ENCODE measurements at regions not wholly inside any gene's neighbourhood (a gene's known extent, or its start where the extent isn't known, plus 50 kb on each side); places are given as distances from the start of the nearest gene placed in this dataset.

DNA sequence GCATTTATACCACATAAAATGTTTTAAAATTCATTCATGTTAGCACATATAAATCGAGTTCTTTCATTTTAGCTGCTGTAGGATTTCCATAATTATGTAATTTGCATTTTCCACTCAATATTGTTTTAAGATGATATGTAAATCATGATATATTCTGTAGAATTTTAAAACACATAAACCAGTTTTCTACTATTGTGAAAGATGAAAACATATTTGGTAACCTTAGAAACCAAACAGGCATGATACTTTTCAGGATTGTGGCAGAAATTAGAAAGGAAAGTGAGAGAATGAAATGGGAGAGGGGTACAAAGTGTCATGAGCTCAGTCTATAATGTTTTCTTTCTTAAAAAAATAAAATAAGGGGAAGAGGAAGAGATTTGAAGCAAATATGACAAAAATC lies 269.3 kb downstream of the PPP1R3A start:
- Histone ChIP-seq H3K9me3 (ENCODE audit: control insufficient read depth in 2 of 2, low read length in 2 of 2) (no peaks in the 10 kb centered on the region), H3K4me1 (ENCODE audit: control insufficient read depth, insufficient read depth, low read length) (no peaks in the 10 kb centered on the region), H3K27ac (ENCODE audit: low read length) (no peak overlapping the region), H3K4me3 (ENCODE audit: low read length in 2 of 2) (no peak overlapping the region), H3K36me3 (ENCODE audit: control insufficient read depth in 2 of 2, insufficient read depth in 2 of 2, low read length in 2 of 2) (no peaks in the 10 kb centered on the region), H3K9ac (ENCODE audit: low read length in 2 of 2) (no peak overlapping the region), H3K27me3 (ENCODE audit: control insufficient read depth in 1 of 2, insufficient read depth in 2 of 2, low read length in 2 of 2) (no peaks in the 10 kb centered on the region)

GRCh38 chr7:113639221-113639620 lies 279.6 kb downstream of the PPP1R3A start:
- H3K9ac ChIP-seq (ENCODE audit: low read length in 2 of 2): no peak overlapping the region
- no peaks in the 10 kb centered on the region for H3K27me3 ChIP-seq (ENCODE audit: control insufficient read depth in 1 of 2, insufficient read depth in 2 of 2, low read length in 2 of 2)
- H3K4me1 ChIP-seq (ENCODE audit: control insufficient read depth, insufficient read depth, low read length): no peaks in the 10 kb centered on the region
- no peak overlapping the region for H3K27ac ChIP-seq (ENCODE audit: low read length)
- no peak overlapping the region for H3K4me3 ChIP-seq (ENCODE audit: low read length in 2 of 2)
- no peaks in the 10 kb centered on the region for H3K9me3 ChIP-seq (ENCODE audit: control insufficient read depth in 2 of 2, low read length in 2 of 2)
- no peaks in the 10 kb centered on the region for H3K36me3 ChIP-seq (ENCODE audit: control insufficient read depth in 2 of 2, insufficient read depth in 2 of 2, low read length in 2 of 2)

- no peaks in the 10 kb centered on the region for H3K9me3 ChIP-seq (ENCODE audit: control insufficient read depth in 2 of 2, low read length in 2 of 2)
- no peak overlapping the region for H3K27ac ChIP-seq (ENCODE audit: low read length)
- H3K36me3 ChIP-seq (ENCODE audit: control insufficient read depth in 2 of 2, insufficient read depth in 2 of 2, low read length in 2 of 2): no peaks in the 10 kb centered on the region
- H3K27me3 ChIP-seq (ENCODE audit: control insufficient read depth in 1 of 2, insufficient read depth in 2 of 2, low read length in 2 of 2): no peaks in the 10 kb centered on the region
- no peaks in the 10 kb centered on the region for H3K4me1 ChIP-seq (ENCODE audit: control insufficient read depth, insufficient read depth, low read length)
- H3K4me3 ChIP-seq (ENCODE audit: low read length in 2 of 2): no peak overlapping the region
- no peak overlapping the region for H3K9ac ChIP-seq (ENCODE audit: low read length in 2 of 2)
Observed at GRCh38 chr7:113636727-113637421, 281.9 kb downstream of the PPP1R3A start.

- Histone ChIP-seq H3K36me3 (ENCODE audit: control insufficient read depth in 2 of 2, insufficient read depth in 2 of 2, low read length in 2 of 2) (no peaks in the 10 kb centered on the region), H3K9ac (ENCODE audit: low read length in 2 of 2) (no peak overlapping the region), H3K27ac (ENCODE audit: low read length) (no peak overlapping the region), H3K27me3 (ENCODE audit: control insufficient read depth in 1 of 2, insufficient read depth in 2 of 2, low read length in 2 of 2) (no peaks in the 10 kb centered on the region), H3K4me3 (ENCODE audit: low read length in 2 of 2) (no peak overlapping the region), H3K4me1 (ENCODE audit: control insufficient read depth, insufficient read depth, low read length) (no peaks in the 10 kb centered on the region), H3K9me3 (ENCODE audit: control insufficient read depth in 2 of 2, low read length in 2 of 2) (no peaks in the 10 kb centered on the region)
Observed at GRCh38 chr7:113635492-113635891, 283.3 kb downstream of the PPP1R3A start.

GRCh38 chr7:113633073-113633472 lies 285.7 kb downstream of the PPP1R3A start:
- Histone ChIP-seq H3K4me1 (ENCODE audit: control insufficient read depth, insufficient read depth, low read length) (no peaks in the 10 kb centered on the region), H3K9me3 (ENCODE audit: control insufficient read depth in 2 of 2, low read length in 2 of 2) (no peaks in the 10 kb centered on the region), H3K4me3 (ENCODE audit: low read length in 2 of 2) (no peak overlapping the region), H3K9ac (ENCODE audit: low read length in 2 of 2) (no peak overlapping the region), H3K36me3 (ENCODE audit: control insufficient read depth in 2 of 2, insufficient read depth in 2 of 2, low read length in 2 of 2) (no peaks in the 10 kb centered on the region), H3K27ac (ENCODE audit: low read length) (no peak overlapping the region), H3K27me3 (ENCODE audit: control insufficient read depth in 1 of 2, insufficient read depth in 2 of 2, low read length in 2 of 2) (no peaks in the 10 kb centered on the region)

DNA sequence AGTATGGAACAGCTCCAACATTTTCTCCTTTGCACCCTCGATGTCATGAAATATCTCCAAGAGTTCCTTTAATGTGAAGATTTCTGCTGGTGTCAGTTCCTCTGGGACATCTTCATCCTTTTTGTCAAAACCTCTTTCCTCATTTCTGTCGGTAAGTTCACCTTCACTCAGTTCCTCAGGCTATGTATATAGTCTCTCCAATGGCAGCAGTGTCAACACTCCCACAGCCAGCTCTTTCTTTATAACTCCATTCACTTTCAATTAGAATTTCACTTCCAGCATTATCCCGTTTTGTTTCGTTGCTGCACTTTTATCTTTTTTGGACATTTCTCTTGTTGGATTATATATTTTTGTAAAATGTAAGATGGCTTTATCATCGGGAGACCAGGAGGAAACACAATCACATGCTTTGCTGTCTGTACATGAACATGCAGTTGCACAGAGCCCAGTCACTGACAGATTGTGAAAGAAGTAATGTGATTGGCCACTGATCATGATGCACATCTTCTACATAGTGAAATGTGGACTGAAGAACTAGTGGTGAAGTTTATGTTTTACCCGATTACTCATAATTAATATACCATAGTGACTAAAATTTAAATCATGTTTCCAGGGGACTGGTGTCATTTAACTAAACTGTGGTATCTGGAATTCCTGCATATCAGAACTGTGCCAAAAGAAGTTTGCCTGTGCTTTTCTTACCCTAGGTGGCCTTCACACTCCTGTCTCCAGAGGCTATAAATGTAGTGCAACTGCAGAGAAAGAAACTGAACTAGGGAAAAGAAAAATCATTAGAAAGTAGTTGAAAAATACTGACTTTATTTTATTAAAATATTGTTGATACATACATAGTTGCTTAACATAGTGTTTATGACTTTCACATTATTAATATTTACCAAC lies 289.6 kb downstream of the PPP1R3A start:
- Histone ChIP-seq H3K36me3 (ENCODE audit: control insufficient read depth in 2 of 2, insufficient read depth in 2 of 2, low read length in 2 of 2) (no peaks in the 10 kb centered on the region), H3K9ac (ENCODE audit: low read length in 2 of 2) (no peak overlapping the region), H3K27ac (ENCODE audit: low read length) (no peak overlapping the region), H3K4me3 (ENCODE audit: low read length in 2 of 2) (no peak overlapping the region), H3K9me3 (ENCODE audit: control insufficient read depth in 2 of 2, low read length in 2 of 2) (no peaks in the 10 kb centered on the region), H3K4me1 (ENCODE audit: control insufficient read depth, insufficient read depth, low read length) (no peaks in the 10 kb centered on the region), H3K27me3 (ENCODE audit: control insufficient read depth in 1 of 2, insufficient read depth in 2 of 2, low read length in 2 of 2) (no peaks in the 10 kb centered on the region)

- Histone ChIP-seq H3K27ac (ENCODE audit: low read length) (no peak overlapping the region), H3K27me3 (ENCODE audit: control insufficient read depth in 1 of 2, insufficient read depth in 2 of 2, low read length in 2 of 2) (no peaks in the 10 kb centered on the region), H3K36me3 (ENCODE audit: control insufficient read depth in 2 of 2, insufficient read depth in 2 of 2, low read length in 2 of 2) (no peaks in the 10 kb centered on the region), H3K9ac (ENCODE audit: low read length in 2 of 2) (no peak overlapping the region), H3K4me3 (ENCODE audit: low read length in 2 of 2) (no peak overlapping the region), H3K4me1 (ENCODE audit: control insufficient read depth, insufficient read depth, low read length) (no peaks in the 10 kb centered on the region), H3K9me3 (ENCODE audit: control insufficient read depth in 2 of 2, low read length in 2 of 2) (no peaks in the 10 kb centered on the region)
Observed at GRCh38 chr7:113625494-113626102, 293.2 kb downstream of the PPP1R3A start.

GRCh38 chr7:113622796-113623195 lies 296.0 kb downstream of the PPP1R3A start:
- Histone ChIP-seq H3K4me3 (ENCODE audit: low read length in 2 of 2) (no peak overlapping the region), H3K36me3 (ENCODE audit: control insufficient read depth in 2 of 2, insufficient read depth in 2 of 2, low read length in 2 of 2) (no peaks in the 10 kb centered on the region), H3K27me3 (ENCODE audit: control insufficient read depth in 1 of 2, insufficient read depth in 2 of 2, low read length in 2 of 2) (no peaks in the 10 kb centered on the region), H3K9ac (ENCODE audit: low read length in 2 of 2) (no peak overlapping the region), H3K27ac (ENCODE audit: low read length) (no peak overlapping the region), H3K9me3 (ENCODE audit: control insufficient read depth in 2 of 2, low read length in 2 of 2) (peaks cover 0 to 2% of the 10 kb centered on the region in 2 donors), H3K4me1 (ENCODE audit: control insufficient read depth, insufficient read depth, low read length) (no peaks in the 10 kb centered on the region)

- Histone ChIP-seq H3K27ac (ENCODE audit: low read length) (no peak overlapping the region), H3K36me3 (ENCODE audit: control insufficient read depth in 2 of 2, insufficient read depth in 2 of 2, low read length in 2 of 2) (no peaks in the 10 kb centered on the region), H3K9me3 (ENCODE audit: control insufficient read depth in 2 of 2, low read length in 2 of 2) (no peaks in the 10 kb centered on the region), H3K9ac (ENCODE audit: low read length in 2 of 2) (no peak overlapping the region), H3K4me1 (ENCODE audit: control insufficient read depth, insufficient read depth, low read length) (no peaks in the 10 kb centered on the region), H3K27me3 (ENCODE audit: control insufficient read depth in 1 of 2, insufficient read depth in 2 of 2, low read length in 2 of 2) (no peaks in the 10 kb centered on the region), H3K4me3 (ENCODE audit: low read length in 2 of 2) (no peak overlapping the region)
Observed at GRCh38 chr7:113610572-113610971, 308.2 kb downstream of the PPP1R3A start.

DNA sequence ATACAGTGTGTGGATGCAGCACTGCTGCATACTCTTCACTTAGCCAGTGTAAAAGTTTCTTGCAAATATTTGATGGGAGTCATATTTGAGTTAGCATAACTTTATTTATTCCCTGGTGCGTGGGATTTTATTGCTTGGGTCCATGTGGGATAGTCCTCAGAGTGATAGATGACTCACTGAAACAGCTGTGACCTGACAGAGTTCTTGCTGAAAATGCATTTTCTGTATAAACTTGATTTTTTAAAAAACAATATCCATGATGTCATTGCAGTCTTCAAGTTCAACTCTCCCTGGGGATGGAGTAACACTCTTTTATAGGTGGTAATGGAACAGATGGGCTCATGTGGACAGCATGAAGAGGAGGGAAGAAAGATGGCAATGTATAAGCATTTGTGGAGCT lies 310.0 kb downstream of the PPP1R3A start:
- Histone ChIP-seq H3K9me3 (ENCODE audit: control insufficient read depth in 2 of 2, low read length in 2 of 2) (no peaks in the 10 kb centered on the region), H3K36me3 (ENCODE audit: control insufficient read depth in 2 of 2, insufficient read depth in 2 of 2, low read length in 2 of 2) (no peaks in the 10 kb centered on the region), H3K27ac (ENCODE audit: low read length) (no peak overlapping the region), H3K9ac (ENCODE audit: low read length in 2 of 2) (no peak overlapping the region), H3K27me3 (ENCODE audit: control insufficient read depth in 1 of 2, insufficient read depth in 2 of 2, low read length in 2 of 2) (no peaks in the 10 kb centered on the region), H3K4me1 (ENCODE audit: control insufficient read depth, insufficient read depth, low read length) (no peaks in the 10 kb centered on the region), H3K4me3 (ENCODE audit: low read length in 2 of 2) (no peak overlapping the region)

All from stomach smooth muscle (tissue), 2 donors.